ENCODE measurements at regions not wholly inside any gene's neighbourhood (a gene's known extent, or its start where the extent isn't known, plus 50 kb on each side); places are given as distances from the start of the nearest gene placed in this dataset.

- TF ChIP-seq, protein P1, sequence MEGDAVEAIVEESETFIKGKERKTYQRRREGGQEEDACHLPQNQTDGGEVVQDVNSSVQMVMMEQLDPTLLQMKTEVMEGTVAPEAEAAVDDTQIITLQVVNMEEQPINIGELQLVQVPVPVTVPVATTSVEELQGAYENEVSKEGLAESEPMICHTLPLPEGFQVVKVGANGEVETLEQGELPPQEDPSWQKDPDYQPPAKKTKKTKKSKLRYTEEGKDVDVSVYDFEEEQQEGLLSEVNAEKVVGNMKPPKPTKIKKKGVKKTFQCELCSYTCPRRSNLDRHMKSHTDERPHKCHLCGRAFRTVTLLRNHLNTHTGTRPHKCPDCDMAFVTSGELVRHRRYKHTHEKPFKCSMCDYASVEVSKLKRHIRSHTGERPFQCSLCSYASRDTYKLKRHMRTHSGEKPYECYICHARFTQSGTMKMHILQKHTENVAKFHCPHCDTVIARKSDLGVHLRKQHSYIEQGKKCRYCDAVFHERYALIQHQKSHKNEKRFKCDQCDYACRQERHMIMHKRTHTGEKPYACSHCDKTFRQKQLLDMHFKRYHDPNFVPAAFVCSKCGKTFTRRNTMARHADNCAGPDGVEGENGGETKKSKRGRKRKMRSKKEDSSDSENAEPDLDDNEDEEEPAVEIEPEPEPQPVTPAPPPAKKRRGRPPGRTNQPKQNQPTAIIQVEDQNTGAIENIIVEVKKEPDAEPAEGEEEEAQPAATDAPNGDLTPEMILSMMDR (conservative IDR thresholded peaks at IDR 0.05 in 1 of 2, IDR thresholded peaks at IDR 0.05 in 1 of 2; ENCODE audit: low read depth in 1 of 2, low read length in 2 of 2) = no peak
- TF ChIP-seq EZH2 (IDR thresholded peaks at IDR 0.05; ENCODE audit: low read length, missing control alignments) = no peak
Measured at GRCh38 chr2:14712111-14712510, 79.6 kb downstream of the LRATD1 start.
